HG03460 (cell line): ENCODE measurements at regions not wholly inside any gene's neighbourhood (a gene's known extent, or its start where the extent isn't known, plus 50 kb on each side); places are given as distances from the start of the nearest gene placed in this dataset.

ENCODE experiments used
- ATAC-seq: cut with Tn5 transposase; IDR thresholded peaks from one replicate; pipeline ENCODE4 v1.9.1; 2021; ENCODE audit not compliant: unreplicated experiment

- no peak for ATAC-seq
These were observed 98.2 kb upstream of the CYP1B1 start for GRCh38 chr2:38174131-38174530.

GRCh38 chr2:38173683-38174082 is 97.7 kb upstream of the CYP1B1 start:
- no peak for ATAC-seq

GRCh38 chr2:38171208-38171855 is 95.4 kb upstream of the CYP1B1 start:
- ATAC-seq = no peak

GRCh38 chr2:38170733-38171132 is 94.8 kb upstream of the CYP1B1 start:
- no peak for ATAC-seq

- no peak for ATAC-seq
These were observed 94.1 kb upstream of the CYP1B1 start for GRCh38 chr2:38170067-38170466.

GRCh38 chr2:38168710-38169480 is 92.9 kb upstream of the CYP1B1 start:
- no peak for ATAC-seq

- ATAC-seq = no peak
These were observed 92.0 kb upstream of the CYP1B1 start for GRCh38 chr2:38167968-38168350.

GRCh38 chr2:38165698-38166097 is 89.7 kb upstream of the CYP1B1 start:
- ATAC-seq = no peak

- peak; percentile 81 for ATAC-seq
These were observed 88.9 kb upstream of the CYP1B1 start for GRCh38 chr2:38164881-38165280.

- no peak for ATAC-seq
These were observed 87.6 kb upstream of the CYP1B1 start for GRCh38 chr2:38163579-38163978.

- no peak for ATAC-seq
These were observed 87.1 kb upstream of the CYP1B1 start for GRCh38 chr2:38163006-38163405.

- ATAC-seq = no peak
These were observed 84.6 kb upstream of the CYP1B1 start for GRCh38 chr2:38160516-38160915.

GRCh38 chr2:38159597-38159996 is 83.6 kb upstream of the CYP1B1 start:
- ATAC-seq = no peak

- ATAC-seq = no peak
These were observed 83.2 kb upstream of the CYP1B1 start for GRCh38 chr2:38159191-38159590.

- ATAC-seq = no peak
These were observed 82.6 kb upstream of the CYP1B1 start for GRCh38 chr2:38158378-38159118.

GRCh38 chr2:38156436-38156835 is 80.5 kb upstream of the CYP1B1 start:
- ATAC-seq = no peak

GRCh38 chr2:38155015-38155414 is 79.1 kb upstream of the CYP1B1 start:
- ATAC-seq = no peak

- ATAC-seq = no peak
These were observed 78.4 kb upstream of the CYP1B1 start for GRCh38 chr2:38154395-38154794.

- ATAC-seq = no peak
These were observed 77.7 kb upstream of the CYP1B1 start for GRCh38 chr2:38153476-38154135.

GRCh38 chr2:38152913-38153312 is 77.0 kb upstream of the CYP1B1 start:
- no peak for ATAC-seq

GRCh38 chr2:38152035-38152434 is 76.1 kb upstream of the CYP1B1 start:
- ATAC-seq = no peak
